Adrenal gland (tissue), 5 donors: ENCODE measurements at regions not wholly inside any gene's neighbourhood (a gene's known extent, or its start where the extent isn't known, plus 50 kb on each side); places are given as distances from the start of the nearest gene placed in this dataset.

ENCODE experiments used
- POLR2A ChIP-seq, 2 donors: fragments of 450-650 bp; IDR thresholded peaks; one replicate each; pipeline ENCODE4 v1.6.1; 2017; ENCODE audit warnings: antibody characterized with exemption in 2 of 2, mild to moderate bottlenecking in 2 of 2, moderate library complexity in 1 of 2
- TF ChIP-seq, protein P1 (sequence below), 6 experiments: fragments of 450-650 bp in 4 of 6; fragments of 200-600 bp in 2 of 6; sonication (generic) in 1 of 6; IDR thresholded peaks; 1 replicate in 5 of 6; 2 replicates in 1 of 6; pipeline versions ENCODE4 v1.5.1 to v1.8.0; 2016 to 2021; ENCODE audit warnings: antibody characterized with exemption in 6 of 6, mild to moderate bottlenecking in 2 of 6, moderate library complexity in 1 of 6
- donor health status: DM: no; HTN: no; CAD: no.

DNA sequence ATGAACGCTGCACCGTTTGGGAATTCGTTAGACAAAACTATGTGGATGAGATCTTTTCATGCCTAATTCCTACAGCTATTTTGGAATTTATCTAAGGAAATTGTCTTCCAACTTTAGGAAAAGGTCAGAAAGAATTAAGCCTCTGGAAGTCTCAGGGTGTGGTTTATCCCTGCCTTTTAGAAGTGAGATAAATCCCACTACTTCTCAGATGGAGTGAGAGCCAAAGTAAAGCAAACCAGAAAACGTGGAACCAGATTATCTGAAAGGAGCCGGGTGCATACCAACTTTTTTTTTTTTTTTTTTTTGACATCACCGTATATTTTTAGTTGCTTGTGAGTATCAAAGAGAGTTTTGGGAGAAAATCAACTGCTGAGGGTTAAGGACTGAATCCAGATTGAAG is 79.6 kb downstream of the VCX2 start:
- TF ChIP-seq, protein P1, sequence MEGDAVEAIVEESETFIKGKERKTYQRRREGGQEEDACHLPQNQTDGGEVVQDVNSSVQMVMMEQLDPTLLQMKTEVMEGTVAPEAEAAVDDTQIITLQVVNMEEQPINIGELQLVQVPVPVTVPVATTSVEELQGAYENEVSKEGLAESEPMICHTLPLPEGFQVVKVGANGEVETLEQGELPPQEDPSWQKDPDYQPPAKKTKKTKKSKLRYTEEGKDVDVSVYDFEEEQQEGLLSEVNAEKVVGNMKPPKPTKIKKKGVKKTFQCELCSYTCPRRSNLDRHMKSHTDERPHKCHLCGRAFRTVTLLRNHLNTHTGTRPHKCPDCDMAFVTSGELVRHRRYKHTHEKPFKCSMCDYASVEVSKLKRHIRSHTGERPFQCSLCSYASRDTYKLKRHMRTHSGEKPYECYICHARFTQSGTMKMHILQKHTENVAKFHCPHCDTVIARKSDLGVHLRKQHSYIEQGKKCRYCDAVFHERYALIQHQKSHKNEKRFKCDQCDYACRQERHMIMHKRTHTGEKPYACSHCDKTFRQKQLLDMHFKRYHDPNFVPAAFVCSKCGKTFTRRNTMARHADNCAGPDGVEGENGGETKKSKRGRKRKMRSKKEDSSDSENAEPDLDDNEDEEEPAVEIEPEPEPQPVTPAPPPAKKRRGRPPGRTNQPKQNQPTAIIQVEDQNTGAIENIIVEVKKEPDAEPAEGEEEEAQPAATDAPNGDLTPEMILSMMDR (IDR thresholded peaks at IDR 0.05): no peak
- no peak for TF ChIP-seq POLR2A (IDR thresholded peaks at IDR 0.05)
